ENCODE measurements at regions not wholly inside any gene's neighbourhood (a gene's known extent, or its start where the extent isn't known, plus 50 kb on each side); places are given as distances from the start of the nearest gene placed in this dataset.

GRCh38 chr5:107321906-107322305, 348.8 kb downstream of the EFNA5 start:
- Histone ChIP-seq H3K27ac (ENCODE audit: extremely low read depth, low read depth, low read length) (no peak overlapping the region), H3K9me3 (ENCODE audit: control insufficient read depth, insufficient read depth, low read depth, low read length) (no peaks in the 10 kb centered on the region), H3K36me3 (ENCODE audit: control insufficient read depth in 2 of 2, insufficient read depth in 1 of 2, low read length in 2 of 2) (no peaks in the 10 kb centered on the region), H3K4me3 (ENCODE audit: low read depth, low read length) (no peak overlapping the region), H3K4me1 (ENCODE audit: control insufficient read depth, insufficient read depth, low read length) (peaks cover 6% of the 10 kb centered on the region)
- CTCF ChIA-PET = interaction anchor here (0.5 to 1.0 kb wide), 2 partner anchors 74 to 773 kb away, joined by 3 read pairs; no protein-coding TSS in a partner anchor
- TF ChIP-seq SALL2 (tag by site-specific recombination; IDR thresholded peaks at IDR 0.05; ENCODE audit: borderline replicate concordance) (no peak), SCRT2 (tag by site-specific recombination; IDR thresholded peaks at IDR 0.05) (no peak), ZNF488 (tag by site-specific recombination; IDR thresholded peaks at IDR 0.05) (no peak), ZNF175 (tag by site-specific recombination; IDR thresholded peaks at IDR 0.05) (no peak), ZNF658 (tag by site-specific recombination; IDR thresholded peaks at IDR 0.05) (no peak)
- POLR2A ChIA-PET = no interaction called here

- peaks cover 6% of the 10 kb centered on the region for H3K4me1 ChIP-seq (ENCODE audit: control insufficient read depth, insufficient read depth, low read length)
- POLR2A ChIA-PET = no interaction called here
- H3K27ac ChIP-seq (ENCODE audit: extremely low read depth, low read depth, low read length) = no peak overlapping the region
- no peaks in the 10 kb centered on the region for H3K9me3 ChIP-seq (ENCODE audit: control insufficient read depth, insufficient read depth, low read depth, low read length)
- H3K4me3 ChIP-seq (ENCODE audit: low read depth, low read length) = no peak overlapping the region
- TF ChIP-seq ZNF302 (tag by site-specific recombination; IDR thresholded peaks at IDR 0.05; ENCODE audit: low read depth) (no peak), GLIS2 (tag by site-specific recombination; IDR thresholded peaks at IDR 0.05) (no peak), ZNF830 (tag by site-specific recombination; IDR thresholded peaks at IDR 0.05; ENCODE audit: low read depth) (no peak), ZNF394 (tag by site-specific recombination; IDR thresholded peaks at IDR 0.05; ENCODE audit: borderline replicate concordance) (no peak)
- H3K36me3 ChIP-seq (ENCODE audit: control insufficient read depth in 2 of 2, insufficient read depth in 1 of 2, low read length in 2 of 2) = no peaks in the 10 kb centered on the region
- CTCF ChIA-PET = interaction anchor here (0.6 to 0.7 kb wide), 2 partner anchors 30 to 50 kb away, joined by 3 to 5 read pairs; no protein-coding TSS in a partner anchor
These were observed 349.9 kb downstream of the EFNA5 start for GRCh38 chr5:107320846-107321245.

- CTCF ChIA-PET = interaction anchor here (0.6 to 0.7 kb wide), 2 partner anchors 31 to 49 kb away, joined by 3 to 5 read pairs; no protein-coding TSS in a partner anchor
- TF ChIP-seq GLIS1 (tag by site-specific recombination; IDR thresholded peaks at IDR 0.05) = no peak
- no peak for TF ChIP-seq BCL11B (tag by site-specific recombination; IDR thresholded peaks at IDR 0.05; ENCODE audit: low read depth)
- TF ChIP-seq ZNF10 (tag by site-specific recombination; IDR thresholded peaks at IDR 0.05) = no peak
- no peak for TF ChIP-seq ZNF398 (tag by site-specific recombination; IDR thresholded peaks at IDR 0.05)
- no peak for TF ChIP-seq ZNF621 (tag by site-specific recombination; IDR thresholded peaks at IDR 0.05)
- no peak for TF ChIP-seq HIC1 (tag by site-specific recombination; IDR thresholded peaks at IDR 0.05)
- no peak for TF ChIP-seq ZNF776 (tag by site-specific recombination; IDR thresholded peaks at IDR 0.05; ENCODE audit: borderline replicate concordance)
- no peak for TF ChIP-seq GLI2 (tag by site-specific recombination; IDR thresholded peaks at IDR 0.05; ENCODE audit: borderline replicate concordance, low read depth)
- no peak for TF ChIP-seq GLI4 (tag by site-specific recombination; IDR thresholded peaks at IDR 0.05)
- TF ChIP-seq ZNF837 (tag by site-specific recombination; IDR thresholded peaks at IDR 0.05) = no peak
- TF ChIP-seq ZBTB49 (tag by site-specific recombination; IDR thresholded peaks at IDR 0.05; ENCODE audit: low read depth) = no peak
- no peak for TF ChIP-seq ZBTB8A (tag by site-specific recombination; IDR thresholded peaks at IDR 0.05)
- TF ChIP-seq ZNF280D (tag by site-specific recombination; IDR thresholded peaks at IDR 0.05) = no peak
These were observed 350.4 kb downstream of the EFNA5 start for GRCh38 chr5:107320376-107320775.

More at GRCh38 chr5:107320376-107320775, 350.4 kb downstream of the EFNA5 start:
- Histone ChIP-seq H3K27ac (ENCODE audit: extremely low read depth, low read depth, low read length) (no peak overlapping the region), H3K36me3 (ENCODE audit: control insufficient read depth in 2 of 2, insufficient read depth in 1 of 2, low read length in 2 of 2) (no peaks in the 10 kb centered on the region), H3K9me3 (ENCODE audit: control insufficient read depth, insufficient read depth, low read depth, low read length) (no peaks in the 10 kb centered on the region), H3K4me3 (ENCODE audit: low read depth, low read length) (no peak overlapping the region), H3K4me1 (ENCODE audit: control insufficient read depth, insufficient read depth, low read length) (peaks cover 6% of the 10 kb centered on the region)
- POLR2A ChIA-PET = no interaction called here

Measured in HEK293 (cell line).